Activated T-cell treated with anti-CD3 and anti-CD28 coated beads, Interleukin-2, amount 50 U/mL, for 72 hours (primary cell): ENCODE measurements at regions not wholly inside any gene's neighbourhood (a gene's known extent, or its start where the extent isn't known, plus 50 kb on each side); places are given as distances from the start of the nearest gene placed in this dataset.

Source experiments
- ATAC-seq, 2 donors: fragments of 150-1000 bp; cut with Tn5 transposase; replicated peaks in 1 of 2; 2 replicates each; pipeline ENCODE4 v1.10.0; 2021; ENCODE audit warnings: moderate library complexity in 2 of 2, mild to moderate bottlenecking in 1 of 2
- DNase-seq, 2 donors: peaks; one replicate each; pipeline ENCODE4 v3.0.0; 2021 to 2022; ENCODE audit warnings: mixed read lengths in 1 of 2
- H3K27ac Mint-ChIP-seq: one replicate; pipeline ENCODE4 v1.8.0; 2022; ENCODE audit warnings: mild to moderate bottlenecking, moderate library complexity, mixed read lengths
- H3K27me3 Mint-ChIP-seq: one replicate; pipeline ENCODE4 v1.8.0; 2022; ENCODE audit warnings: low read depth, mixed read lengths
- H3K36me3 Mint-ChIP-seq, 2 donors: one replicate each; pipeline ENCODE4 v1.8.0; 2022; ENCODE audit warnings: mixed read lengths in 2 of 2, mild to moderate bottlenecking in 1 of 2; ENCODE audit not compliant: insufficient read depth in 2 of 2
- H3K4me1 Mint-ChIP-seq: one replicate; pipeline ENCODE4 v1.8.0; 2022; ENCODE audit warnings: low read depth, mixed read lengths
- H3K4me3 Mint-ChIP-seq, 2 donors: one replicate each; pipeline ENCODE4 v1.8.0; 2022; ENCODE audit warnings: mild to moderate bottlenecking in 2 of 2, mixed read lengths in 2 of 2, moderate library complexity in 2 of 2
- H3K9me3 Mint-ChIP-seq, 2 donors: one replicate each; pipeline ENCODE4 v1.8.0; 2022; ENCODE audit warnings: mixed read lengths in 2 of 2

DNA sequence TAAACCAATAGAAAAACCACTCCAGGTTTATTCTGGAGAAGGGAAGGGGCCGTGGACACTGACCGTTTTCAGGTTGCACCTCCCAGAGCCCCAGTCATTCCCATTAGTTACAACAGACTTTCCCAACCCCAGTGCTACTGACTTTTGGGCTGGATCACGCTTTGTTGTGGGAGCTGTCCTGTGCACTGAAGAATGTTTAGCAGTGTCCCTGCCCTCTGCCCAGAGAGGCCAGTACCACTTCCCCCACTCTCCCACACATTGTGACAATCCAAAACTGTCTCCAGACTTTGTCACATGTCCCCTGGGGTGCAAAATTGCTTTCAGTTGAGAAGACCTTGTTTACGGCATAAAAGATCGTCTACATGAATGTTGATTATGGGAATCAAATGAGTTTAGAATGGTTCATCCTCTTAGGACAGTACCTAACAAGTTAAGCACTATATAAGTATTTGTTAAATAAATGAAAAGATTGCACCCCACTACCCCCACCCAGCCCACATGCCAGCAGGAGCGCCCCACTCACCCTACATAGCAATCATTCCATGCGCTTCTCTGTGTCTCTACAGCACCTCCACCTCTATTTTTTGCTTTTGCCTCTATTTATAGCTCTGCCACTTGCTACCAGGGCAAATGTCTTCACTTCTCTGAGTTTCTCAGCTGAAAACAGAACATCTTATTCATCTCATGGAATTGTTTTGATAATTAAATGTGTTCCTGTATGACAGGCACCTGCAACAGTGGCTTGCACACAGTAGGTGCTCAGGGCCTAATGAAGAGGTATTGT lies 104.9 kb downstream of the AXIN2 start:
- Mint-ChIP-seq H3K4me1 (no peaks in the 10 kb centered on the region), H3K27ac (no peak overlapping the region), H3K27me3 (no peaks in the 10 kb centered on the region), H3K36me3 (no peaks in the 10 kb centered on the region), H3K9me3 (peaks cover 0 to 2% of the 10 kb centered on the region in 2 donors), H3K4me3 (no peak overlapping the region)
- no peak for ATAC-seq
- DNase-seq, result no peak

GRCh38 chr17:65455972-65456343 lies 105.5 kb downstream of the AXIN2 start:
- H3K9me3 Mint-ChIP-seq, result peaks cover under 1 to 4% of the 10 kb centered on the region in 2 donors
- no peak overlapping the region for H3K4me3 Mint-ChIP-seq
- H3K27me3 Mint-ChIP-seq, result no peaks in the 10 kb centered on the region
- DNase-seq (peak; percentile 5 to 11), ATAC-seq (peak in 1 of 2 donors; percentile 32)
- H3K27ac Mint-ChIP-seq, result no peak overlapping the region
- no peaks in the 10 kb centered on the region for H3K36me3 Mint-ChIP-seq
- no peaks in the 10 kb centered on the region for H3K4me1 Mint-ChIP-seq

DNA sequence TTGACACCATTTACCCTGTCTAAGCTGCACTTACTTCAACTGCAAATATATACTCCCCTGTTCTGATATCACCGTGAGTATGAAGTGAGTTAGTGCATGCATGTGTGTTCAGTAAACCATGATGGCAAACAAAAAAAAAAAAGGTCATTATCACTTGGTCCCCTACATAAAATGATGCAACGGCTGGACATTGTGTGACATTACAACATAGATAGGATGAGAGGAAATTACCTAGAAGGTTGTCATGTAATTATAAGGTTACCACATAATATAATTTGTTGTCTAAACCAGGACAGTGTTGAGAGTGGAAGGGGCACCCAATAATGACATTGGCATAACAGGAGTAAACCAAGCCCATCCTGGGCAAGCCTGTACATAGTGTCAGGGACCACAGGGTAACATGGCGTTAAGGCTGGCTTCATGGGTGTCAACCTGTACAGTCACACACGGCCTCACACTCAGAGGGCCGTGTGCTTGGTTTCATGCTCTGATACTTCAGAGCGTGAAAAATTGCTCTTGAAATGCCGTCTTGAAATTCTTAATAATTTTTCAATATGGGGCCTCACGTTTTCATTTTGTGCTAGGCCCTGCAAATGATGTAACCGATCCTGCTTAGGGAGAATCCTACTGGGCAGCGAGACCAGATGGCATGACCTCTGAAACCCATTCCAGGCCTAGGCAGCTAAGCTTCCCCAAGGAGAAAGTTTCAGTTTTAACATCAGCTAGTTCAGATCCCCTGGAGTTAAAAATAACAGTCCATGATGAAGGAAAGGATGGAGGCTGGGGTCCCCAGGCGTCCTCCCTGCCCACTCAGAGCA lies 106.1 kb downstream of the AXIN2 start:
- no peaks in the 10 kb centered on the region for H3K4me1 Mint-ChIP-seq
- DNase-seq (no peak), ATAC-seq (no peak)
- H3K27ac Mint-ChIP-seq, result no peak overlapping the region
- H3K9me3 Mint-ChIP-seq, result peaks cover 2 to 5% of the 10 kb centered on the region in 2 donors
- no peak overlapping the region for H3K4me3 Mint-ChIP-seq
- H3K36me3 Mint-ChIP-seq, result no peaks in the 10 kb centered on the region
- no peaks in the 10 kb centered on the region for H3K27me3 Mint-ChIP-seq

- Mint-ChIP-seq H3K27me3 (no peaks in the 10 kb centered on the region), H3K4me3 (no peak overlapping the region), H3K27ac (no peak overlapping the region), H3K4me1 (no peaks in the 10 kb centered on the region), H3K9me3 (peaks cover 2 to 5% of the 10 kb centered on the region in 2 donors), H3K36me3 (peaks cover 0 to 2% of the 10 kb centered on the region in 2 donors)
- ATAC-seq (no peak), DNase-seq (no peak)
These were observed 108.1 kb downstream of the AXIN2 start for GRCh38 chr17:65453204-65453931.

DNA sequence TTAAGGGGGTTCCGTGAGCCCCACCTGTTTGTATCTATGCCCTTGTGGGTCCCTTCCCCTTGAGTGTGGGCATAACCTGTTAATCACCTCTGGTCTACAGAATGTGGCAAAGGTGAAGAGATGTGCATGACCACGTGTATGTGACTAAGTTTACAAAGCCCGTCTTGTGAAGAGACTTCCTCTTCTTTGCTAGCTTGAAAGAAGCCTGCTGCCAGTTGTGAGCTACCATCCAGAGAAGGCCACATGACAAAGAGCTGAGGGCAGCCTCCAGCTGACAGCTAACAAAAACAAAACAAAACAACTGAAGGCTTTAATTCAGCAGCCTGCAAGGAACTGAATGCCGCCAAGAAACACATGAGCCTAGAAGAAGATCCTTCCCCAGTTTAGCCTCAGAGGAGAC lies 112.0 kb downstream of the AXIN2 start:
- no peak for DNase-seq
- no peaks in the 10 kb centered on the region for H3K4me1 Mint-ChIP-seq
- peaks cover 2 to 5% of the 10 kb centered on the region in 2 donors for H3K9me3 Mint-ChIP-seq
- no peak overlapping the region for H3K4me3 Mint-ChIP-seq
- peaks cover 0 to 2% of the 10 kb centered on the region in 2 donors for H3K36me3 Mint-ChIP-seq
- no peak for ATAC-seq
- peaks cover 19% of the 10 kb centered on the region for H3K27me3 Mint-ChIP-seq
- H3K27ac Mint-ChIP-seq, result no peak overlapping the region

GRCh38 chr17:65447823-65448222 lies 113.6 kb downstream of the AXIN2 start:
- peaks cover 2 to 5% of the 10 kb centered on the region in 2 donors for H3K9me3 Mint-ChIP-seq
- H3K27me3 Mint-ChIP-seq, result peaks cover 34% of the 10 kb centered on the region
- H3K4me1 Mint-ChIP-seq, result peaks cover under 1% of the 10 kb centered on the region
- H3K27ac Mint-ChIP-seq, result no peak overlapping the region
- ATAC-seq (no peak), DNase-seq (no peak)
- peaks cover 0 to 2% of the 10 kb centered on the region in 2 donors for H3K36me3 Mint-ChIP-seq
- H3K4me3 Mint-ChIP-seq, result no peak overlapping the region

DNA sequence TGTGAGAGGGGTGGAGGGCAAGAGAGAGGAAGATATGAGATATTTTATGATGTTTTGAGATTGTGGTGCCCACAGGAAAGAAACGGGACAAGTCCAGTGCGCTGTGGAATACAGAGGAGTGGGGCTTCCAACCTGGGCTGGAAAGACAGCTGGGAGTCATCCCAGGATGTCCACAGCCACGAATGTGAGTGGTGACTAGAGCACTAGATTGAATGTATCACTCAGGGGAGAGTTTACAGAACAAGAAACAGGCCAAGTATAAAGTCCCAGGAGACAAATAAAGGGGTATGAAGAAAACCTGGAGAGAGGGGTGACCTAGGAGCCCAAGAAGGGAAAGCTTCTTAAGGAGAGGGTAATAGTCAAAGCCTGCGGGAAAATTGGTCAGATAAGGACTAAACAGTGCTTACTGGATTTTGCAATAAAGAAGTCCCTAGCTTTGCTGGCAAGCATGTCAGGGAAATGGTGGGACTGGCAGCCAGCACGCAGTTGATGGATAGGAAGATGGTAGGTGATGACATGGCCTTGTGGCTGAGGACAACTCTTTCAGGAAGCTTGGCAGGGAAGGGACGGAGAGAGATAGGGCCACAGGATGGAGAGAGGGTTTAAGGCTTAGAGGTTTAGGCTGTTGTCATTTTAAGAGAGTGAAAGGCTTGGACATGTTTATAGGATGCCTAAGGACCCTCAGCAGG lies 114.5 kb downstream of the AXIN2 start:
- H3K9me3 Mint-ChIP-seq, result peaks cover 2 to 3% of the 10 kb centered on the region in 2 donors
- ATAC-seq, result no peak
- peaks cover 0 to 2% of the 10 kb centered on the region in 2 donors for H3K36me3 Mint-ChIP-seq
- no peak for DNase-seq
- no peak overlapping the region for H3K27ac Mint-ChIP-seq
- H3K4me1 Mint-ChIP-seq, result peaks cover 9% of the 10 kb centered on the region
- peaks cover 34% of the 10 kb centered on the region for H3K27me3 Mint-ChIP-seq
- no peak overlapping the region for H3K4me3 Mint-ChIP-seq

- no peak overlapping the region for H3K27ac Mint-ChIP-seq
- H3K4me3 Mint-ChIP-seq, result no peak overlapping the region
- DNase-seq (no peak), ATAC-seq (no peak)
- peaks cover 0 to 2% of the 10 kb centered on the region in 2 donors for H3K36me3 Mint-ChIP-seq
- peaks cover 10% of the 10 kb centered on the region for H3K4me1 Mint-ChIP-seq
- peaks cover 37% of the 10 kb centered on the region for H3K27me3 Mint-ChIP-seq
- peaks cover 2% of the 10 kb centered on the region in 2 donors for H3K9me3 Mint-ChIP-seq
These were observed 115.4 kb downstream of the AXIN2 start for GRCh38 chr17:65446043-65446442.

- Mint-ChIP-seq H3K27ac (no peak overlapping the region), H3K4me3 (no peak overlapping the region), H3K36me3 (no peaks in the 10 kb centered on the region), H3K9me3 (no peaks in the 10 kb centered on the region), H3K27me3 (peaks cover 44% of the 10 kb centered on the region), H3K4me1 (peaks cover 10% of the 10 kb centered on the region)
- ATAC-seq, result no peak
- no peak for DNase-seq
These were observed 117.4 kb downstream of the AXIN2 start for GRCh38 chr17:65444049-65444448.

DNA sequence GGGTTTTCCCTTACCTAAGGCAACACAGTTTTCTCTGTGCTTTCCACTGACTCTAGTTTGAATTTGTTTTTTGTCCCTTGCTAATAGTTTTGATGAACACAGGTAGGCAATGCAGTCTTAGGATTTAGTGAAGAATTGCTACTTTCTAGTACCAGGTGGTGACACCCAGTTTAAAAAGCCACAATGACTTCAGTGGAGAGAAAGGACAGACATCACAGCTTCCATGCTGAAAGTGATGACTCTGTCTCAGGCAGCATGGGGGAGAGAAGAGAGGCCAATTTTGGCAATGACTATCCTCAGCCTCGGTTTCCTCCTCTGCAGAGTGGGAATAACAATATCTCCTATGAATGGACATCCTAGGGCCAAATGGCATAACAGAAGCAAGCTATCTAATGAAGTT lies 118.8 kb downstream of the AXIN2 start:
- no peak overlapping the region for H3K4me3 Mint-ChIP-seq

DNA sequence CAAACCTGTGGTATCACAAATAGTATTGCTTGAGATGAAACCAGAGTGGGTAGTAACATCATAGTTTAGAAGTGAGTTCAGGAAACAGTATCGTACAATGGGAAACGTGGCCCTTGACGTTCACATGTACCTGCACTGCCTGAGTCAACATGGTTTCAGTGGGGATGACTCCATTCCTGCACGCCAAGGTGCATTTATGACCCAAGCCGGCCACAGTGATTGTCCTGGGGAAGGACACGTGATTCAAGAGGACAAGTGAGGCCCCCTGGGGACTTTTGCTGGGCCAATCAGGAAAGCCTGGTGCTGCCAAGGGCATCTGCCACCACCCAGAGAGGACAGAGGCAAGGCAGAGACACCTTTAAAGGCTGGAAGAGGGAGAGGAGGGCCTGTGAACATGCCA lies 119.2 kb downstream of the AXIN2 start:
- no peak overlapping the region for H3K27ac Mint-ChIP-seq
- H3K9me3 Mint-ChIP-seq, result no peaks in the 10 kb centered on the region
- DNase-seq, result peak; percentile 26 to 40
- peaks cover 50% of the 10 kb centered on the region for H3K27me3 Mint-ChIP-seq
- H3K36me3 Mint-ChIP-seq, result no peaks in the 10 kb centered on the region
- peak; percentile 83 to 92 for ATAC-seq
- H3K4me1 Mint-ChIP-seq, result peaks cover 10% of the 10 kb centered on the region
- peak overlapping the region in 1 of 2 donors; percentile 22 for H3K4me3 Mint-ChIP-seq

More for the DNA sequence above, 118.8 kb downstream of the AXIN2 start:
- peak; percentile 15 to 69 for ATAC-seq
- Mint-ChIP-seq H3K4me1 (peaks cover 10% of the 10 kb centered on the region), H3K27ac (no peak overlapping the region), H3K36me3 (no peaks in the 10 kb centered on the region), H3K27me3 (peaks cover 54% of the 10 kb centered on the region), H3K9me3 (no peaks in the 10 kb centered on the region)
- DNase-seq, result no peak

DNA sequence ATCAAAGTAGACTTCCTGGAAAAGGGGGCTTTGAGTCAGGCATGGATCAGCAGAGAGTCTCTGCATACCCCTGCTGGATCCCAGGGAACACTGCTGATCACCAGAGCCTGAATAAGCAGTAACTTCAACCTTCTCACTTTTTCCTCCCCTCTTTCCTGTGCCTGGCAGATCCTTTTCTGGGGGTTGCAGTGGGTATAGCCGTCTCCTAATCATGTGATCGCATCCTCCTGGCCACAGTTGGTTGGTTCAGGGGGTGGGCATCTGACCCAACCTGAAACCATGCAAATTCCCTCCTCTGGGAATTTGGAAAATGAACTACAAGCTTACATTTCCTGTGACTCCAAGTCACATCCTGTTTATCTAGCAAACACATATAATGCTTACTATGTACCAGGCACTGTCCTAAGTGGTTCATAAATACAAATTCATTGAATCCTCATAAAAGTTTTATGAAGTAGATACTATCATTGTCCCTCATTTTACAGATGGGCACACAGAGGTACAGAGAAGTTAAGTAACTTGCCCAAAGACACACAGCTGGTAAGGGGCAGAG lies 120.3 kb downstream of the AXIN2 start:
- no peak for ATAC-seq
- Mint-ChIP-seq H3K27me3 (peaks cover 44% of the 10 kb centered on the region), H3K36me3 (no peaks in the 10 kb centered on the region), H3K9me3 (no peaks in the 10 kb centered on the region), H3K27ac (no peak overlapping the region), H3K4me3 (no peak overlapping the region), H3K4me1 (peaks cover 10% of the 10 kb centered on the region)
- no peak for DNase-seq
